CD14-positive monocyte (primary cell): ENCODE measurements at regions not wholly inside any gene's neighbourhood (a gene's known extent, or its start where the extent isn't known, plus 50 kb on each side); places are given as distances from the start of the nearest gene placed in this dataset.

ENCODE experiments used
- DNase-seq, 3 donors: peaks; one replicate each; pipeline ENCODE4 v3.0.0-alpha.2; 2011 to 2022
- H2AFZ ChIP-seq: 2 replicates; pipeline ENCODE4 v1.6.0; 2012; ENCODE audit warnings: mild to moderate bottlenecking, low read depth, low read length, inconsistent platforms; ENCODE audit not compliant: insufficient read depth, poor library complexity, severe bottlenecking
- H3K27ac ChIP-seq, 2 donors: 1 replicate in 1 of 2; 2 replicates in 1 of 2; pipeline ENCODE4 v1.5.1; 2012 to 2013; ENCODE audit warnings: low read length in 2 of 2, control low read depth in 1 of 2, inconsistent platforms in 1 of 2, low read depth in 1 of 2, mild to moderate bottlenecking in 1 of 2
- H3K27me3 ChIP-seq, 2 donors: one replicate each; pipeline versions ENCODE4 v1.6.0 to v1.6.1; 2011 to 2013; ENCODE audit warnings: low read length in 2 of 2; ENCODE audit not compliant: control insufficient read depth in 2 of 2, insufficient read depth in 2 of 2
- H3K36me3 ChIP-seq, 2 donors: replicated peaks in 1 of 2; 1 replicate in 1 of 2; 2 replicates in 1 of 2; pipeline versions ENCODE4 v1.5.1 to v1.6.1; 2012 to 2013; ENCODE audit warnings: low read length in 2 of 2, control low read depth in 1 of 2, inconsistent platforms in 1 of 2, mild to moderate bottlenecking in 1 of 2; ENCODE audit not compliant: insufficient read depth in 2 of 2, control insufficient read depth in 1 of 2
- H3K4me1 ChIP-seq, 2 donors: 1 replicate in 1 of 2; 2 replicates in 1 of 2; pipeline versions ENCODE4 v1.5.1 to v1.6.1; 2012 to 2013; ENCODE audit warnings: low read length in 2 of 2, control low read depth in 1 of 2, inconsistent platforms in 1 of 2, mild to moderate bottlenecking in 1 of 2, moderate library complexity in 1 of 2; ENCODE audit not compliant: insufficient read depth in 2 of 2, control insufficient read depth in 1 of 2
- H3K4me2 ChIP-seq: replicated peaks from 2 replicates; pipeline ENCODE3; 2012; ENCODE audit warnings: low read length, moderate library complexity, mild to moderate bottlenecking; ENCODE audit not compliant: poor library complexity, severe bottlenecking; ENCODE audit errors: extremely low read depth
- H3K4me3 ChIP-seq, 3 experiments: fragments of 200-600 bp in 1 of 3; sonication (generic) in 1 of 3; replicated peaks in 1 of 3; 1 replicate in 2 of 3; 2 replicates in 1 of 3; pipeline ENCODE4 v1.5.1; 2011 to 2013; ENCODE audit warnings: low read length in 3 of 3, mild to moderate bottlenecking in 3 of 3, control low read depth in 2 of 3, low read depth in 2 of 3, inconsistent platforms in 1 of 3, moderate library complexity in 1 of 3
- H3K79me2 ChIP-seq: 2 replicates; pipeline ENCODE4 v1.6.0; 2012; ENCODE audit warnings: mild to moderate bottlenecking, control low read depth, inconsistent platforms, low read length, moderate library complexity; ENCODE audit not compliant: insufficient read depth
- H3K9ac ChIP-seq: 2 replicates; pipeline ENCODE4 v1.6.0; 2017; ENCODE audit warnings: low read length, mild to moderate bottlenecking; ENCODE audit not compliant: insufficient read depth, poor library complexity, severe bottlenecking
- H3K9me3 ChIP-seq, 2 donors: replicated peaks in 1 of 2; 1 replicate in 1 of 2; 2 replicates in 1 of 2; pipeline versions ENCODE4 v1.5.1 to v1.6.1; 2012 to 2013; ENCODE audit warnings: low read length in 2 of 2, control low read depth in 1 of 2; ENCODE audit not compliant: control insufficient read depth in 1 of 2, insufficient read depth in 1 of 2
- H4K20me1 ChIP-seq: 2 replicates; pipeline ENCODE4 v1.6.0; 2012; ENCODE audit warnings: mild to moderate bottlenecking, low read length, control low read depth, moderate library complexity; ENCODE audit not compliant: insufficient read depth
- H3K27ac Mint-ChIP-seq, 7 donors: one replicate each; pipeline ENCODE4 v1.8.0; 2020; ENCODE audit warnings: mild to moderate bottlenecking in 7 of 7, mixed read lengths in 7 of 7, moderate library complexity in 6 of 7, inconsistent platforms in 2 of 7
- H3K27me3 Mint-ChIP-seq, 3 donors: one replicate each; pipeline ENCODE4 v1.8.0; 2021 to 2022; ENCODE audit warnings: low read depth in 3 of 3, mild to moderate bottlenecking in 3 of 3, mixed read lengths in 3 of 3, moderate library complexity in 3 of 3, inconsistent platforms in 1 of 3
- H3K36me3 Mint-ChIP-seq, 2 donors: one replicate each; pipeline ENCODE4 v1.8.0; 2020; ENCODE audit warnings: mixed read lengths in 2 of 2, inconsistent platforms in 1 of 2, mild to moderate bottlenecking in 1 of 2
- H3K4me1 Mint-ChIP-seq: one replicate; pipeline ENCODE4 v1.8.0; 2020; ENCODE audit warnings: mild to moderate bottlenecking, mixed read lengths
- H3K4me3 Mint-ChIP-seq, 2 donors: one replicate each; pipeline ENCODE4 v1.8.0; 2020; ENCODE audit warnings: mild to moderate bottlenecking in 2 of 2, mixed read lengths in 2 of 2, moderate library complexity in 1 of 2
- H3K9me3 Mint-ChIP-seq, 7 donors: one replicate each; pipeline ENCODE4 v1.8.0; 2020 to 2022; ENCODE audit warnings: mixed read lengths in 7 of 7, mild to moderate bottlenecking in 6 of 7, moderate library complexity in 6 of 7, inconsistent platforms in 2 of 7
- CTCF ChIP-seq: fragments of 200-600 bp; IDR thresholded peaks from one replicate; pipeline ENCODE4 v1.8.0; 2022; ENCODE audit warnings: antibody characterized with exemption, mild to moderate bottlenecking
- WGBS: methylation state at CpG from one replicate; pipeline ENCODE4 v1.1.5; 2013; ENCODE audit warnings: missing lambda C conversion rate; ENCODE audit not compliant: insufficient coverage; 5-methylcytosine and 5-hydroxymethylcytosine counted together
- intact Hi-C, 2 donors: fragments of 100-400 bp; cut with micrococcal nuclease; formaldehyde crosslinking; loops; one replicate each; pipeline versions ENCODE4 v1.15.0 to v1.15.1; 2023

GRCh38 chr10:120110196-120110595 lies 217.7 kb downstream of the SEC23IP start:
- no peak overlapping the region for H3K27ac ChIP-seq
- H3K36me3 ChIP-seq = no peaks in the 10 kb centered on the region
- no peaks in the 10 kb centered on the region for H3K4me1 ChIP-seq
- Mint-ChIP-seq H3K4me1 (no peaks in the 10 kb centered on the region), H3K27me3 (peaks cover 0 to 4% (median 2%) of the 10 kb centered on the region in 3 donors), H3K27ac (no peak overlapping the region), H3K36me3 (no peaks in the 10 kb centered on the region), H3K4me3 (no peak overlapping the region), H3K9me3 (peaks cover 0 to 7% (median 0%) of the 10 kb centered on the region in 7 donors)
- H4K20me1 ChIP-seq = no peaks in the 10 kb centered on the region
- no CpG with 5 or more reads among the region's 1 CpG for WGBS
- no peak overlapping the region for H3K4me2 ChIP-seq
- H3K9me3 ChIP-seq = no peaks in the 10 kb centered on the region
- no peak overlapping the region for H3K4me3 ChIP-seq
- no peak overlapping the region for H2AFZ ChIP-seq
- no peak for DNase-seq
- no peaks in the 10 kb centered on the region for H3K79me2 ChIP-seq
- intact Hi-C loops = no loop called here
- no peak overlapping the region for H3K9ac ChIP-seq
- no peaks in the 10 kb centered on the region for H3K27me3 ChIP-seq
- no peak for TF ChIP-seq CTCF

GRCh38 chr10:120111628-120112027 lies 219.1 kb downstream of the SEC23IP start:
- Histone ChIP-seq H4K20me1 (no peaks in the 10 kb centered on the region), H3K36me3 (no peaks in the 10 kb centered on the region), H3K4me2 (no peak overlapping the region), H3K79me2 (no peaks in the 10 kb centered on the region), H3K4me3 (no peak overlapping the region), H3K9me3 (no peaks in the 10 kb centered on the region), H3K27ac (no peak overlapping the region), H3K27me3 (no peaks in the 10 kb centered on the region), H3K4me1 (no peaks in the 10 kb centered on the region), H3K9ac (no peak overlapping the region), H2AFZ (no peak overlapping the region)
- H3K27me3 Mint-ChIP-seq = peaks cover 0 to 4% (median 4%) of the 10 kb centered on the region in 3 donors
- H3K27ac Mint-ChIP-seq = no peak overlapping the region
- intact Hi-C loops = no loop called here
- no peaks in the 10 kb centered on the region for H3K36me3 Mint-ChIP-seq
- H3K4me3 Mint-ChIP-seq = no peak overlapping the region
- no peak for TF ChIP-seq CTCF
- peaks cover 0 to 7% (median 0%) of the 10 kb centered on the region in 7 donors for H3K9me3 Mint-ChIP-seq
- no CpG with 5 or more reads among the region's 3 CpGs for WGBS
- no peaks in the 10 kb centered on the region for H3K4me1 Mint-ChIP-seq
- no peak for DNase-seq
